ENCODE measurements at regions not wholly inside any gene's neighbourhood (a gene's known extent, or its start where the extent isn't known, plus 50 kb on each side); places are given as distances from the start of the nearest gene placed in this dataset.
"Not testable (repeated sequence)": the region's sequence is repeated elsewhere in the genome, so short reads cannot be mapped to it uniquely, and the experiment has no call there.

- peak; percentile 99 for DNase-seq (ENCODE audit: low read depth, low spot score)
These were observed 66.5 kb upstream of the IER3 start for GRCh38 chr6:30810813-30811339.

DNA sequence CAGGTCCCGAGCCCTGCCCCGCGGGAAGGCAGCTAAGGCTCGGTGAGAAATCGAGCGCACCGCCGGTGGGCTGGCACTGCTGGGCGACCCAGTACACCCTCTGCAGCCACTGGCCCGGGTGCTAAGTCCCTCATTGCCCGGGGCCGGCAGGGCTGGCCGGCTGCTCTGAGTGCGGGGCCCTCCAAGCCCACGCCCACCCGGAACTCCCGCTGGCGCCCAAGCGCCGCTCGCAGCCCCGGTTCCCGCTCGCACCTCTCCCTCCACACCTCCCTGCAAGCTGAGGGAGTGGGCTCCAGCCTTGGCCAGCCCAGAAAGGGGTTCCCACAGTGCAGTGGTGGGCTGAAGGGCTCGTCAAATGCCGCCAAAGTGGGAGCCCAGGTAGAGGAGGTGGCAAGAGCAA is 63.2 kb upstream of the IER3 start:
- not testable (repeated sequence) for H3K27ac ChIP-seq; DNase-seq (ENCODE audit: low read depth, low spot score)

More at GRCh38 chr6:30810813-30811339, 66.5 kb upstream of the IER3 start:
- H3K27ac ChIP-seq: peak overlapping the region; percentile 100

- no peak for DNase-seq (ENCODE audit: low read depth, low spot score)
- no peak overlapping the region for H3K27ac ChIP-seq
These were observed 62.3 kb upstream of the IER3 start for GRCh38 chr6:30806581-30807183.

DNA sequence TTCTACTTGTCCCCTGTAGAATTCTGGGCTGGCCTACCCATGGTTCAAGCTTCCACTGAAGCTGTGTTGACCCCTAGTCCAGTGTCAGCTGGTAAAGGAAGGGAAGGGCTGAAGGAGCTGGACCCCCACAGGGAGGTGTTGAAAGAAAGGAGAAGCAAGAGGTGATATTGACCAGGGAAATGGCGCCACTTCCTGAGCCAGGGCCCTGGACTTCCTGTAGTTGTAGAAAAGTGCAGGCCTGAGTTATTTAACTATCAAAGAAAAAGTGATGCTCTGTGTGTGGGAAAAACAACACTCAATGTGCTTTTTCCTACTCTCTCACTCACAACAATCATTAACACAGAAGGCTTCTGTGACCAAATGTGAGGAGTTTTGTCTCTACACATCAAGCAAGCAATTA is 60.0 kb upstream of the IER3 start:
- DNase-seq (ENCODE audit: low read depth, low spot score): no peak
- no peak overlapping the region for H3K27ac ChIP-seq

GRCh38 chr6:30802731-30803130 is 58.4 kb upstream of the IER3 start:
- H3K27ac ChIP-seq: peak overlapping the region; percentile 34
- DNase-seq (ENCODE audit: low read depth, low spot score): no peak

GRCh38 chr6:30801950-30802349 is 57.6 kb upstream of the IER3 start:
- no peak for DNase-seq (ENCODE audit: low read depth, low spot score)
- H3K27ac ChIP-seq: no peak overlapping the region

DNA sequence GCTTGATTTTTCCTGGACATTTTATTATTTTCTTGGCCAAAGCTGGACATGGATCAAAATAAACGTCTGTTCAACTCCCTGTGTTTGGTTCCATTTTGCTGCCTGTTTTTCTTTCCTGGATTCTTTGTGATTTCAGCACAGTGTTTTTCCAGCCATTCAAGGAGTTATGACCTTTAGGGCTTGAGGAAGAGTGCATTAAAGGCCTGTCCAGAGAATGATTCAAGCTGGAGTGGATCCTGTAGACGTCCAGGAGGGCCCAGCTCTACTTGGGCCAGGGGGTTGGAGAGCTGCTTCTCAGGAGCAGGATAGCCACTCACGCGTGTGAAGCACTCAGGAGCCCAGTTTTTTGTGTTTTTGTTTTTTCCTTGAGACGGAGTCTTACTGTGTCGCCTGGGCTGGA is 56.5 kb upstream of the IER3 start:
- no peak for DNase-seq (ENCODE audit: low read depth, low spot score)

GRCh38 chr6:30799210-30799609 is 54.9 kb upstream of the IER3 start:
- DNase-seq (ENCODE audit: low read depth, low spot score): no peak
- no peak overlapping the region for H3K27ac ChIP-seq

More for the DNA sequence above, 56.5 kb upstream of the IER3 start:
- H3K27ac ChIP-seq: no peak overlapping the region

DNA sequence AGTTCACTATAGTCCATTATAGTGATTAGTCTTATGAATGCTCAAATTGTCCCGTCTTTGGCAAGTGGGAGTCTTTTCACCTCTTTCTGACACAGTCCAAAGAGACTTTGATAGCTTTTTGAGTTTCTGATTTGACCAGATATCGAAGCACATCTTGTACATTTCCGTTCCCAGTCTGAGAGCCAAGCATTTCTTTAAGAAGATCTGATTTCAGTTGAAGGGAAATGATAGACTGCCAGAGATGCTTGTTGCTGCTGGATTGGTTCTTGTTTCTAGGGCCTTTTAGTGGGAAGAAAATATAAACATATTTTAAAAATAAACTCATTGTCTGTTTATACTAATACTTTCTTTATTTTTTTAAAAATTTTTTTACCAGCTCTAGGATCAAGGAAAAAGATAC is 54.1 kb upstream of the IER3 start:
- DNase-seq (ENCODE audit: low read depth, low spot score): no peak
- H3K27ac ChIP-seq: no peak overlapping the region

- no peak for DNase-seq (ENCODE audit: low read depth, low spot score)
- H3K27ac ChIP-seq: peak overlapping the region; percentile 62
These were observed 51.4 kb upstream of the IER3 start for GRCh38 chr6:30795549-30796293.

All from epithelial cell of prostate (primary cell).